Stimulated activated CD8-positive, alpha-beta memory T cell treated with anti-CD3 and anti-CD28 coated beads, Interleukin-7, amount 100 ng/mL, for 48 hours (primary cell): ENCODE measurements at regions not wholly inside any gene's neighbourhood (a gene's known extent, or its start where the extent isn't known, plus 50 kb on each side); places are given as distances from the start of the nearest gene placed in this dataset.
"Not testable (repeated sequence)": the region's sequence is repeated elsewhere in the genome, so short reads cannot be mapped to it uniquely, and the experiment has no call there.

ENCODE experiments used
- DNase-seq, 2 donors: peaks; one replicate each; pipeline ENCODE4 v3.0.0-alpha.2; 2020; ENCODE audit warnings: low read depth in 1 of 2; ENCODE audit errors: extremely low read depth in 1 of 2

DNA sequence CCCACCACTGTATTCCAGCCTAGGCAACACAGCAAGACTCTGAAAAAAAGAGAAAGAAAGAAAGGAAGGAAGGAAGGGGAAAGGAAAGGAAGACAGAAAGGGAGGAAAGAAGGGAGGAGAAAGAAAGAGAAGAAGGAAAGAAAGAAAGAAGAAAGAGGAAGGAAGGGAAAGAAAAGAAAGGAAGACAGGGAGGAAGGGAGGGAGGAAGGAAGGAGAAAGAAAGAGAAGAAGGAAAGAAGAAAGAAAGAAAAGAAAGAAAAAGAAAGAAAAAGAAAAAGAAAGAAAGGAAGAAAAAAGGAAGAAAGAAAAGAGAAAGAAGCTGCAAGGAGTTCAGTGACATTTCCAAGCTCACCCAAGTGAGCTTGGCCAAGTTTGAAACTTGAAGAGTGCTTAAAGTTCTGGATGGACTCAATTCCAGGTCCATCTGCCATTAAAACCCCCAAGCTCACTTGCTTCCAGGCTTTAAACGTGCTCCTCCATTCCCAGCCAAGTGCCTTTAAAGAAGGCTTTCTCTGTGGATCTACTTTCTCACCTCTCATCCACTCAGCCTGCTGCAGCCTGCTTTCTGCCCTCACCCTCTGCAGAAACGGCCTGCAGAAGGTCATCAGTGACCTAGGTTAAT lies 101.5 kb downstream of the VCPKMT start:
- no peak for DNase-seq

- no peak for DNase-seq
These were observed 100.7 kb downstream of the VCPKMT start for GRCh38 chr14:50015716-50016115.

GRCh38 chr14:50018201-50018932 lies 98.0 kb downstream of the VCPKMT start:
- no peak for DNase-seq

- no peak for DNase-seq
These were observed 97.5 kb downstream of the VCPKMT start for GRCh38 chr14:50018933-50019210.

DNA sequence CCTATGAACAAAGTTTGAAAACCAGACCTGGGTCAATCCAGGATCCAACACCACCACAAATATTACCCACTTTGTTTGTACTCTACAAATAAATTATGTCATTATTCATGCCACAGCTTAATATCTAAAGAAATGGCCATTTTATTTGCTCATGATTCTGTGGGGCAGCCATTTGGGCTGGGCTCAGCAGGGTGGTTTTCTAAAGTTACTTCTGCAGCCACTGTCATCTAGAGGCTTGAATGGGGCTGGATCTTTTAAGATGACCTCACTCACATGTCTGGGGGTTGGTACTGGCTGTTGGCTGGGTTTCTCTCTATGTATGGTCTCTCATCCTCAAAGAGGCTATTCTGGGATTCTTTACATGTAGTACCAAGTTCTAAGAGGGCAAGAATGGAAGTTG lies 96.2 kb downstream of the VCPKMT start:
- DNase-seq, result no peak

GRCh38 chr14:50020799-50021198 lies 95.6 kb downstream of the VCPKMT start:
- DNase-seq, result no peak

- no peak for DNase-seq
These were observed 94.9 kb downstream of the VCPKMT start for GRCh38 chr14:50021261-50022031.

DNA sequence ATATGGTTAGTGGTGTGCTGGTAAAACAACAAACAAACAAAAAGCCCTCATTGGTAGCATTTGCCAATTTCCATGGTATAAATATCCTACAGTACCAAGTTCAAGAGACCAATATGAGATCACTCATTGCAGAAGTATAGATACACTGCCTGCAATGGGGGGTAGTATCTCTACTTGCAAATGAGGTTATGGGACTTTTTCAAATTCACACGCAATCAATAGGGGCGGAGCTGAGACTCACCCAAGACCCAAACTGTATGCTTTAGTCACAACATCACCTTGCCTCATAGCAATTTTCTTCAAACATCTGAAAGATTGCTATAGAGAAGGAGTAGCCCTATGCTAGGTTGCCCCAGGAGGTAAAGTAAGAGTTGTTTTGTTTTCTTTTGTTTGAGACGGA lies 93.7 kb downstream of the VCPKMT start:
- no peak for DNase-seq

GRCh38 chr14:50023671-50024490 lies 92.5 kb downstream of the VCPKMT start:
- no peak for DNase-seq

DNA sequence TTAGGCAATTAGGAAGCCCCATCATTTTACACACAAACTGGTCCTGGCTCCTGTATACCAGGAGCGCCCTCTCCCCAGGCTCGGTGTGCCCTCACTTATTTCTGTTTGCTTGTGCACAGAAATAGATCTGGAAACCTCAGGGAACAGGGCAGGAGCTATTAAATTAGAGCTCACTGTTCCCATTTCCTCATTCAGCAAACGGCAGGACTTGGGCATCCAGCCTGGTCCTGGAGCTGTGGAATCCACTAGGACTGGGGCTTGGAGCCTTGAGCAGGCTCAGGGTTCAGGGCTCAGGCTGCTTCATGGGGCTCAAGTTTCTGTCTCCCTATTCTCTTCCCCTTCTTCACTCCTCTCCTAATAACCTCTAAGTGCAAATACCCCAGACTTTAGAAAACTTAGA lies 91.3 kb downstream of the VCPKMT start:
- no peak for DNase-seq

GRCh38 chr14:50025776-50026175 lies 90.6 kb downstream of the VCPKMT start:
- no peak for DNase-seq

DNA sequence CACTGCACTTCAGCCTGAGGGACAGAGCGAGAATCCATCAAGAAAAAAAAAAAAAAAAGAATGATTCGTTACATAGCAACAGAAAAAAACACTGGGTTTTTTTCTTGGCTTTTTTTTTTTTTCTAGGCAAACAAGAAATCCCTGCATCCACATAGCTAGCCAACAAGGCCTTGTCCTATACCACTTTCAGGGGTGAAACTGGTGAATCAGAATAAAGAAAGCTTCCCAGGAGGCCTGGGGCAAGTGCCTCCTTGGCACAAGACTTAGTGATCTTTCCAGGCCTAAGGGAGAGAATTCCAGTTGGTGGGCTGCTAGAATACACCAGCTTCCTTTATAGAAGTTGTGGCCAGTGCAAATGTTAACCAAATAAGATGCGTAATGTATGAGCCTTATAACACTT lies 90.0 kb downstream of the VCPKMT start:
- DNase-seq, result no peak

- DNase-seq, result no peak
These were observed 88.6 kb downstream of the VCPKMT start for GRCh38 chr14:50027816-50028215.

GRCh38 chr14:50028458-50028857 lies 87.9 kb downstream of the VCPKMT start:
- DNase-seq, result no peak

GRCh38 chr14:50030036-50030435 lies 86.3 kb downstream of the VCPKMT start:
- DNase-seq, result no peak

GRCh38 chr14:50030911-50031310 lies 85.5 kb downstream of the VCPKMT start:
- not testable (repeated sequence) for DNase-seq

GRCh38 chr14:50031602-50032313 lies 84.6 kb downstream of the VCPKMT start:
- DNase-seq, result no peak

DNA sequence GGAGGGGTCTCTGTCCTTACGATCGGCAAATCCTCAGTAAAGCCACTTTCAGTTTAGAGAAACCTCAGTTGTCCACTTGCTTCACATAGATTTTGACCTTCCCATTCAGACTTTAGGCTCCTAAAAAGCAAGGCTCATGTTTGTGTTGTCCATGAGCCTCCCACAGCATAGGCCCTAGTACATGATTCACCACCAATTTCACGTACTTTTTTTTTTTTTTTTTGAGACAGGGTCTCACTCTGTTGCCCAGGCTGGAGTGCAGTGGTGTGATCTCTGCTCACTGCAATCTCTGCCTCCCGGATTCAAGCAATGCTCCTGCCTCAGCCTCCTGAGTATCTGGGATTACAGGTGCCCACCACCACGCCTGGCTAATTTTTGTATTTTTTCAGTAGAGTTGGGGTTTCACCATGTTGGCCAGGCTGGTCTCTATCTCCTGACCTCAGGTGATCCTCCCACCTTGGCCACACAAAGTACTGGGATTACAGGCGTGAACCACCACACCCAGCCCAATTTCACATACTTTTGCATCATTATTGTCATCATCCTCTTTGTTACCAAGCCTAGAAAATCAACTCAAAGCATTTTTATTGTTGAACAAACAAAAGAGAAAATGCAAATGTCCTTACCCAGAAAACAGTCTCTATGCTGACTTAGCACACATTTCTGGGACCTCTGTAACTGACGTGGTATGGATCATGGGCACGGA lies 83.8 kb downstream of the VCPKMT start:
- DNase-seq, result not testable (repeated sequence)

GRCh38 chr14:50035214-50035613 lies 81.2 kb downstream of the VCPKMT start:
- DNase-seq, result no peak

DNA sequence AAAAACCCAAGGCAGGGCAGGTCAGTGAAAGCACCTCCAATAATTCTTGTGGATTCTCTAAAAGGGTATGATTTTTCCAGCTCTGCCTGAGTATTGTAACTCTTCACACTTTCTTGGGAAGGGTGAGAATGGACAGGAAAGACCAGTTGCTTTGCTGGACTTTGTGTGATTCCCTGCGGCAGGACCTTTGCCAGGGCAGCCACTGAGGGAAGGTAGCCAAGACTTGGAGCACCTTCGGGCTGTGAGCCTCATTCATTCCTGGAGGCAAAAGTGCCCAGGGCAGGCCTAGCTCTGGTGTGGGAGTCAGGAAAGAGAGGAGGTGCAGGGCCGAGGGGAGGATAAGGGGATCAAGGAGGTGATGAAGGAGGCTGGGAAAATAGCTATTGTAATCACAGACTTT lies 80.2 kb downstream of the VCPKMT start:
- no peak for DNase-seq
